ENCODE measurements at regions not wholly inside any gene's neighbourhood (a gene's known extent, or its start where the extent isn't known, plus 50 kb on each side); places are given as distances from the start of the nearest gene placed in this dataset.

DNA sequence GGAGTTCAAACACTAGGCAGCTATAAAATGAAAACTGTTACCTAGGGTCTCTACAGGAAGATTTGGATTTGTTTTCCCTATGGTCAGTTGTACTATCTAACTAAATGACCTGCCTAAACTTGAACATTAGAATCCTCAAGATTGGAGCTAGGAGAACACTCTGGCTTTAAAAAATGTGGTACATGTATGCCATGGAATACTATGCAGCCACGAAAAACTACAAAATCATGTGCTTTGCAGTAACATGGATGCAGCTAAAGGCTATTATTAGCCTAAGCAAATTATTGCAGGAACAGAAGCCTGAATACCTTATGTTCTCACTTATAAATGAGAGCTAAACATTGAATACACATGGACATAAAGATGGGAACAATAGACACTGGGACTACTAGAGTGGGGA is 87.1 kb upstream of the MAGI2 start:
- TF ChIP-seq EZH2 (IDR thresholded peaks at IDR 0.05): no peak
- TF ChIP-seq POLR2AphosphoS5 (IDR thresholded peaks at IDR 0.05; ENCODE audit: borderline replicate concordance, low read depth, low read length): no peak
- TF ChIP-seq FOXP2 (optimal IDR thresholded peaks at IDR 0.05; ENCODE audit: control extremely low read depth, extremely low read length, insufficient read depth): no peak
